Activated CD4-positive, alpha-beta T cell treated with anti-CD3 and anti-CD28 coated beads, Interleukin-10, Interleukin-2, amounts not matched to agents 100 ng/mL and 50 ng/mL, durations not matched to agents 16 hours and 8 hours (primary cell): ENCODE measurements at regions not wholly inside any gene's neighbourhood (a gene's known extent, or its start where the extent isn't known, plus 50 kb on each side); places are given as distances from the start of the nearest gene placed in this dataset.

Experiments used
- DNase-seq: peaks from one replicate; pipeline ENCODE4 v3.0.0-alpha.2; 2020

- no peak for DNase-seq
Observed at GRCh38 chr11:106619320-106619990, 398.8 kb downstream of the GUCY1A2 start.

GRCh38 chr11:106621484-106621883, 396.8 kb downstream of the GUCY1A2 start:
- DNase-seq: no peak
